ENCODE measurements at regions not wholly inside any gene's neighbourhood (a gene's known extent, or its start where the extent isn't known, plus 50 kb on each side); places are given as distances from the start of the nearest gene placed in this dataset.

DNA sequence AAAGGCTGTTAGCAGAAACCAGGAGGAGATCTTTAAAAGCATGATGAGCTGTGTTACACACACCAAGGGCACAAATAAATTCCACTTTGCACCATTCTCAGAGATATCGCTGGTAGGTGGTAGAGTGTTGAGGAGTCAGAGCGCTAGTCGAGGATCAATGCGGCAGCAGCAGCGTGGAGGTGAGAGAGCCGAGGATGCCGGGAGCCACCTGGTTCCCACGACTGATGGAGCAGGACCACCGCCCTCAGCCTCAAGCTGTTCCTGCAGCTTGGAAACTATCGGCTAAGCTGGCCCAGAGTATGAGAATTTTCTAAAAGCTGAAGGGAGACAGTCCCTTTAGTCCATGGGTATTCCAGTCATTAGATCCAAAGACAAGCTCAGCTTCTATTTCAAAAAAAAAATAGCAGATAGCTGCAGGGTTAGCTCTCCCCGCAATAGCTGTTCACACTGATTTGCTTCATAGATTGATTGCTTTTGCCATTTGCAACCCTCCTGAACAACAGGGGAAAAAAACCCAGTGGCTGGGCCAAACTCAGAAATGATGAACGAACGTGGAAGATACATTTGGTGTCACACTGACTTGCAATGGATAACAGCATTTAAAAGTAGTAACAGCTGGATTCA is 106.2 kb downstream of the LCA5 start:
- TF ChIP-seq, protein P1, sequence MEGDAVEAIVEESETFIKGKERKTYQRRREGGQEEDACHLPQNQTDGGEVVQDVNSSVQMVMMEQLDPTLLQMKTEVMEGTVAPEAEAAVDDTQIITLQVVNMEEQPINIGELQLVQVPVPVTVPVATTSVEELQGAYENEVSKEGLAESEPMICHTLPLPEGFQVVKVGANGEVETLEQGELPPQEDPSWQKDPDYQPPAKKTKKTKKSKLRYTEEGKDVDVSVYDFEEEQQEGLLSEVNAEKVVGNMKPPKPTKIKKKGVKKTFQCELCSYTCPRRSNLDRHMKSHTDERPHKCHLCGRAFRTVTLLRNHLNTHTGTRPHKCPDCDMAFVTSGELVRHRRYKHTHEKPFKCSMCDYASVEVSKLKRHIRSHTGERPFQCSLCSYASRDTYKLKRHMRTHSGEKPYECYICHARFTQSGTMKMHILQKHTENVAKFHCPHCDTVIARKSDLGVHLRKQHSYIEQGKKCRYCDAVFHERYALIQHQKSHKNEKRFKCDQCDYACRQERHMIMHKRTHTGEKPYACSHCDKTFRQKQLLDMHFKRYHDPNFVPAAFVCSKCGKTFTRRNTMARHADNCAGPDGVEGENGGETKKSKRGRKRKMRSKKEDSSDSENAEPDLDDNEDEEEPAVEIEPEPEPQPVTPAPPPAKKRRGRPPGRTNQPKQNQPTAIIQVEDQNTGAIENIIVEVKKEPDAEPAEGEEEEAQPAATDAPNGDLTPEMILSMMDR (IDR thresholded peaks at IDR 0.05), result no peak
- TF ChIP-seq POLR2A (IDR thresholded peaks at IDR 0.05), result no peak

Data from breast epithelium (tissue), 3 donors.